ENCODE measurements at regions not wholly inside any gene's neighbourhood (a gene's known extent, or its start where the extent isn't known, plus 50 kb on each side); places are given as distances from the start of the nearest gene placed in this dataset.
"Not testable (repeated sequence)": the region's sequence is repeated elsewhere in the genome, so short reads cannot be mapped to it uniquely, and the experiment has no call there.

- peaks cover 0 to 9% (median 0%) of the 10 kb centered on the region in 5 donors for H3K4me1 ChIP-seq (ENCODE audit: control insufficient read depth in 5 of 5, insufficient read depth in 5 of 5, low read length in 5 of 5)
- no peak overlapping the region for H3K27ac ChIP-seq (ENCODE audit: low read depth in 1 of 2, low read length in 1 of 2)
- no peak overlapping the region for H3K9ac ChIP-seq (ENCODE audit: insufficient read depth in 1 of 2, low read length in 2 of 2)
- no peak overlapping the region for H3K4me3 ChIP-seq
- peak in 2 of 3 donors; percentile 64 to 69 for DNase-seq
- no peak for ATAC-seq (ENCODE audit: insufficient read depth, low FRiP score)
- H3K36me3 ChIP-seq (ENCODE audit: control insufficient read depth in 4 of 4, insufficient read depth in 4 of 4, low read length in 4 of 4): no peaks in the 10 kb centered on the region
- no peaks in the 10 kb centered on the region for H3K9me3 ChIP-seq (ENCODE audit: control insufficient read depth in 4 of 4, insufficient read depth in 3 of 4, low read length in 3 of 4)
- TF ChIP-seq, protein P1, sequence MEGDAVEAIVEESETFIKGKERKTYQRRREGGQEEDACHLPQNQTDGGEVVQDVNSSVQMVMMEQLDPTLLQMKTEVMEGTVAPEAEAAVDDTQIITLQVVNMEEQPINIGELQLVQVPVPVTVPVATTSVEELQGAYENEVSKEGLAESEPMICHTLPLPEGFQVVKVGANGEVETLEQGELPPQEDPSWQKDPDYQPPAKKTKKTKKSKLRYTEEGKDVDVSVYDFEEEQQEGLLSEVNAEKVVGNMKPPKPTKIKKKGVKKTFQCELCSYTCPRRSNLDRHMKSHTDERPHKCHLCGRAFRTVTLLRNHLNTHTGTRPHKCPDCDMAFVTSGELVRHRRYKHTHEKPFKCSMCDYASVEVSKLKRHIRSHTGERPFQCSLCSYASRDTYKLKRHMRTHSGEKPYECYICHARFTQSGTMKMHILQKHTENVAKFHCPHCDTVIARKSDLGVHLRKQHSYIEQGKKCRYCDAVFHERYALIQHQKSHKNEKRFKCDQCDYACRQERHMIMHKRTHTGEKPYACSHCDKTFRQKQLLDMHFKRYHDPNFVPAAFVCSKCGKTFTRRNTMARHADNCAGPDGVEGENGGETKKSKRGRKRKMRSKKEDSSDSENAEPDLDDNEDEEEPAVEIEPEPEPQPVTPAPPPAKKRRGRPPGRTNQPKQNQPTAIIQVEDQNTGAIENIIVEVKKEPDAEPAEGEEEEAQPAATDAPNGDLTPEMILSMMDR (IDR thresholded peaks at IDR 0.05; ENCODE audit: control extremely low read depth, extremely low read depth): no peak
- 67 to 80% methylated on average over 6 of the region's 6 CpGs for WGBS, 2 donors
- no peaks in the 10 kb centered on the region for H3K27me3 ChIP-seq (ENCODE audit: control insufficient read depth in 3 of 3, insufficient read depth in 3 of 3, low read length in 2 of 3)
Observed at GRCh38 chr13:85557691-85558467, 241.3 kb downstream of the SLITRK6 start.

DNA sequence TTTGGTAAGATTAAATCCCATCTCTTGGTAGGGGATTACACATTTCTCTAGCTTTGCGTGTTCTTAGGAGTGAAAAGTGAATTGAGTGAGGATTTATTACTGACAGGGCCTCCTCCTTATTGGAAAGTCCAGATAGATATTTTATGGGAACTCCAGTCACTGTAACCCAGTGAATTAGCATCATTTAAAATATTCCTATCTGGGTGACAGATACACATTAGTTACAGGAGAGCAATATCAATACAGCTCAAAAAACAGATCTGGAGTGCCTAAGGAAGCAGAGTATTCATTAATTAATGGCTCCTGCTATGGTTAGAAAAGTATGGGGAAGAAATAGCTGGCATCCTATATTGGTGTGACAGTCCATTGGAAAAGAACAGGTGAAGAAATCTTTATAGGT lies 248.2 kb downstream of the SLITRK6 start:
- Histone ChIP-seq H3K9me3 (ENCODE audit: control insufficient read depth in 4 of 4, insufficient read depth in 3 of 4, low read length in 3 of 4) (peaks cover 0 to 4% (median 0%) of the 10 kb centered on the region in 4 donors), H3K4me1 (ENCODE audit: control insufficient read depth in 5 of 5, insufficient read depth in 5 of 5, low read length in 5 of 5) (no peaks in the 10 kb centered on the region), H3K4me3 (no peak overlapping the region), H3K9ac (ENCODE audit: insufficient read depth in 1 of 2, low read length in 2 of 2) (no peak overlapping the region), H3K36me3 (ENCODE audit: control insufficient read depth in 4 of 4, insufficient read depth in 4 of 4, low read length in 4 of 4) (no peaks in the 10 kb centered on the region), H3K27me3 (ENCODE audit: control insufficient read depth in 3 of 3, insufficient read depth in 3 of 3, low read length in 2 of 3) (no peaks in the 10 kb centered on the region), H3K27ac (ENCODE audit: low read depth in 1 of 2, low read length in 1 of 2) (no peak overlapping the region)
- DNase-seq: no peak
- ATAC-seq (ENCODE audit: insufficient read depth, low FRiP score): no peak
- WGBS, 2 donors: 88 to 94% methylated on average over 1 of the region's 1 CpG
- TF ChIP-seq, protein P1 (IDR thresholded peaks at IDR 0.05; ENCODE audit: control extremely low read depth, extremely low read depth): no peak

DNA sequence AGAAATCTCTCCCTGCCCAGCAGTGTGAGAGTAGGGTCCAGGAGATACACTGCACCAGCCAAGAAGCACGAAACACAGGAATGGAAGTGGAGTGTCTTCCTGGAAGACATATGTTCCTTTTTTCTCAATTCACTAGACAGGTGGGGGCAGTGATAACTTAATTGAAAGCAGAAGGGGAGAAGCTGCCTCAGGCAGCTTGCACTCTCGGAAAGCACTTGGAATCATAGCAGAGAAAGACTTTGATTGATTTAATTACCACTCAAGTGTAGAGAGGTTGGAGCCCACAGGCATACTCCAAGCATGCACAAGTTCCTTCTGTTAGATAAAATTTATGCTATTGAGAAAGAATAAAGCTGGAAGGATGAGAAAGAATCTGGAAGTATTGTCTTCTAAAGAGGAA lies 249.4 kb downstream of the SLITRK6 start:
- DNase-seq (no peak), ATAC-seq (ENCODE audit: insufficient read depth, low FRiP score) (no peak)
- WGBS, 2 donors: 79 to 82% methylated on average over 2 of the region's 2 CpGs
- Histone ChIP-seq H3K27ac (ENCODE audit: low read depth in 1 of 2, low read length in 1 of 2) (no peak overlapping the region), H3K4me3 (no peak overlapping the region), H3K4me1 (ENCODE audit: control insufficient read depth in 5 of 5, insufficient read depth in 5 of 5, low read length in 5 of 5) (no peaks in the 10 kb centered on the region), H3K9me3 (ENCODE audit: control insufficient read depth in 4 of 4, insufficient read depth in 3 of 4, low read length in 3 of 4) (peaks cover 0 to 4% (median 0%) of the 10 kb centered on the region in 4 donors), H3K36me3 (ENCODE audit: control insufficient read depth in 4 of 4, insufficient read depth in 4 of 4, low read length in 4 of 4) (no peaks in the 10 kb centered on the region), H3K27me3 (ENCODE audit: control insufficient read depth in 3 of 3, insufficient read depth in 3 of 3, low read length in 2 of 3) (no peaks in the 10 kb centered on the region), H3K9ac (ENCODE audit: insufficient read depth in 1 of 2, low read length in 2 of 2) (no peak overlapping the region)
- TF ChIP-seq, protein P1 (IDR thresholded peaks at IDR 0.05; ENCODE audit: control extremely low read depth, extremely low read depth): no peak

DNA sequence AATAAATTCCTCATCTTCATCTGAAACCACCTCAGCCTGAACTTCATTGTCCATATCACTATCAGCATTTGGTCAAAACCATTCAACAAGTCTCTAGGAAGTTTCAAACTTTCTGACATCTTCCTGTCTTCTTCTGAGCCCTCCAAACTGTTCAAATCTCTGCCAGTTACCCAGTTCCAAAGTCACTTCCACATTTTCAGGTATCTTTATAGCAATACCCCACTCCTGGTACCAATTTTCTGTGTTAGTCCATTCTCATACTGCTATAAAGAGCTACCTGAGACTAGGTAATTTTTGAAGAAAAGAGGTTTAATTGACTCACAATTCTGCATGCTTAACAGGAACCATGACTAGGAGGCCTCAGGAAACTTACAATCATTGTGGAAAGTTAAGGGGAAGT lies 250.4 kb downstream of the SLITRK6 start:
- not testable (repeated sequence) for H3K27ac ChIP-seq (ENCODE audit: low read depth in 1 of 2, low read length in 1 of 2); H3K9me3 ChIP-seq (ENCODE audit: control insufficient read depth in 4 of 4, insufficient read depth in 3 of 4, low read length in 3 of 4); H3K4me1 ChIP-seq (ENCODE audit: control insufficient read depth in 5 of 5, insufficient read depth in 5 of 5, low read length in 5 of 5); H3K9ac ChIP-seq (ENCODE audit: insufficient read depth in 1 of 2, low read length in 2 of 2); H3K36me3 ChIP-seq (ENCODE audit: control insufficient read depth in 4 of 4, insufficient read depth in 4 of 4, low read length in 4 of 4); ATAC-seq (ENCODE audit: insufficient read depth, low FRiP score); H3K4me3 ChIP-seq; H3K27me3 ChIP-seq (ENCODE audit: control insufficient read depth in 3 of 3, insufficient read depth in 3 of 3, low read length in 2 of 3); DNase-seq

Measured in lung (tissue), 11 donors.